Islet of Langerhans (tissue), 1 donor: ENCODE measurements at regions not wholly inside any gene's neighbourhood (a gene's known extent, or its start where the extent isn't known, plus 50 kb on each side); places are given as distances from the start of the nearest gene placed in this dataset.

ENCODE experiments used
- FAIRE-seq: peaks from one replicate; lab custom pipeline; 2011; peaks lifted over from hg19 to GRCh38; lab: Jason Lieb, UNC

- FAIRE-seq = no peak
These were observed 63.7 kb upstream of the PSMD7 start for GRCh38 chr16:74232806-74233465.

DNA sequence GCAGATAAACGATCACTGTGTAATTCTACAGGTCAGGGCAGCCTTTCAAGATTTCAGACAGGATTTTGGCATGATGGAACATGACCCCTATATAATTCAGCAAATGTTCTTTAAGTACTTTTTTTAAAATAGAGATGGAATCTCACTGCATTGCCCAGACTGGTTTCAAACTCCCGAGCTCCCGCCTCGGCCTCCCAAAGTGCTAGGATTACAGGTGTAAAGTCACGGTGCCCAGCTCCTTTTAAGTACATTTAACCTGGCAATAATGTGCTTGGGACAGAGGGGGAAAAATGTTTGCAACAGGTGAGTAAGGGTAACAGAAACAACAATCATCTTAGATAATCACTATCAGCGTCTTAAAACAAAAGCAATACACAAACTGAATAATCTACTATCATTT lies 66.5 kb upstream of the PSMD7 start:
- no peak for FAIRE-seq

DNA sequence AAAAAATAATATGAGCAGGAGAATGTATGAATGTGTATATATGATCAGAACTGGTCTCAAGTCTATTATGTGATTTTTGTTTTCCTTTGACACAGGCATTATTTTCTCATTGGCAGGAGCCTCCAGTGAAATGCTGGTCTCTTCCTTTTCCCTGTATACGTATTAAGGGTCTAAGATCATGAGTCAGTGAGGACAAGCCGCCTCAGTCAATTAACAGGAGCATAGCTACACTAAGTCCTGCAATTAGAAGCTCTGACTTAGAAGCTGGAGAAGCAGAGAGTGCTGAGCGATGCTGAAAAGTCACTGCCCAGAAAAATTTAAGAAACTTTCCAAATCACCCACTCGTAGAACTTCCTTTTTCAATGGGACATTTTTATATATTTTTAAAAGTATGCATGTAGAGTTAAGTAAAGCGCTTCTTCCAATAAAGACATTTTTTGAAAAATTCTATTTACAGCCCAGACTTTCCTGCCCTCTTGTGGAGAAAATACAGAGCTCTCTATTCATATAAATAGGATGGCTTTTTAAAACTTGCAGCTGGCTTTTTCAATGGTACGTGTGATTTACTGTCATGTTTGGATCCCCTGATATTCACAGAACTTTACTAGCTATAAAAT lies 70.2 kb upstream of the PSMD7 start:
- no peak for FAIRE-seq

DNA sequence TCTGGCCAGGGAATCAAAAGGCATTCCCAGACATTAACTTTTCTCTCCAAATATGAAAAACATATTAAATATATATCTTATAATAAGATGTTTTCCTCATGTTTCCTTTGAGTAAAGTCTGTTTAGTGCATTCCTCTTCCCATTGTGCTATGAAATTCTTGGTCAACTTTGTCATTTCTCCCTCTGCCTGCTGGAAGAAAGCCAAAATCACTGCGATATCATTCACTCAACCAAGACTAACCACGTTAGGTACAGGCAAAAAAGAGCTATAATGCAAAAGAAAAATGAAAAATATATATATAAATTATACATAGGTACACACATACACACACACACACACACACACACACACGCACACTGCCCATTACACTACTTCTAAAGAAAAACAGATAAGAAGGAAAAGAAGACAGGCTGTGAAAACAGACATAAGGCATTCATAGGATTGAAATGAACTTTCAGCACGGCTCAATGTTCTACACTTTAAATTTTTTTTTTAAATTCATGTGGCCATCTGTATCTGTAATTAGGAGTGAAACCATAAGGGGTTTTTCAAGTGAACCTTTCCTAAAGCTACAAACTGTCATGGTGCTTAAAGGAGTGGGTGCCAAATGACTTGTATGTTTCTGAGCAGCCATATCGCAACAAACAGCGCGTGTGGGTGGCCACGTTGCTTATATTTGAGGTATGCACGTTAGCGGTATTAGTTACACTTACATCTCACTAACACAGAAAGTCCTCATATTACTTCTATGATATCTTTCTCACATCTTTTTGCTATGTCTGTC lies 71.6 kb upstream of the PSMD7 start:
- FAIRE-seq = no peak

DNA sequence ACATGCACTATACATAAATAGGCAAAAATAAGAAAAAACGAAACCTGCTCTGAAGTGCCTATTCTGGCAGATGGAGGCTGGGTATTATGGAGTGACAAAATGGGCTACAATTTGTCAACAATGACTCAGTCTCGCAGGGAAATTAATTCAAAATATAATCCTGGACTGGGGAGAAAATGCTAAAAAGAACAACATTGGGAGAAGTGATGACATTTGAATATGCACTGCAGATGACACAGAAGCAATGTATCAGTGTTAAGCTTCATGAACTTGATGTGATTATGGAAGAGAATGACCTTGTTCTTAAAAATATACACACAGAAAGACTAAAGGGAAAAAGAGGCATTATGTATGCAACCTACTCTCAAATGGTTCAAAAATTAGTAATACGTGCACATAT lies 74.8 kb upstream of the PSMD7 start:
- FAIRE-seq = no peak

DNA sequence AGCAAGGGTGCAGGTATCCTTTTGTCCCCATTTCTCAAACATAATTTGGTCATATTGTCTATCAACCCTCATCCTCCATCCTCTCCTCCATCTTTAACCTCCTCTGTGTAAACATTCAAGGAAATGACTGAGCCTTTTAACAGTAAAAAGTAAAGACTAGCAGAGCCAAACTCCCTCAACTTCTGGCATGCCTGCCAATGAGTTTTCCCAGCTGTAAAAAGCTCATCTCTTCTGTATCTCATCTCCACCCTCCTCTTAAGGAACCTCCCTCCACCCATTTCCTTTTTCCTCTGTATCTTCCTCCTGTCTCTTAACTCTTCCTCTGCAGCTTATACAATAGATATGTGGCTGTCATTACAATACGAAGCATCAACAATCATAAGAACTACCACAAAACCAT lies 76.9 kb upstream of the PSMD7 start:
- no peak for FAIRE-seq

DNA sequence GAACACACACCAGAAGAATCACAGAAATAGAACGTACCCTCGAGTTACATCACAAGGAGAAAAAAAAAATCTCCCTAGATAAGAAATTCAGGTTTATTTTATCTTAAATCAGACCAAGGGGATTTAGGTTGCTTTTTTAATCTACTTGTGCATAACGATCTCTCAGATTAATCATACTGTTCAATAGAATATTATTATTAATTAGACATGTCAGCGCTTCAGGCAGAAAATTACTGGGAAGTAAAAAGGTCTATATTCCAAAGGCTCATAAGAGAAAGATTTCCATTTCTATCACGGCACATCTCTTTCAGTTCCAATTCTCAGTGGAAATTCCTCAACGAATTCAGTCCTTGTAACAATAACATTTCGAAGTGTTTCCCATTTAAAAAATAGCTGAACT lies 77.7 kb upstream of the PSMD7 start:
- no peak for FAIRE-seq

- FAIRE-seq = no peak
These were observed 80.3 kb upstream of the PSMD7 start for GRCh38 chr16:74216319-74216718.

DNA sequence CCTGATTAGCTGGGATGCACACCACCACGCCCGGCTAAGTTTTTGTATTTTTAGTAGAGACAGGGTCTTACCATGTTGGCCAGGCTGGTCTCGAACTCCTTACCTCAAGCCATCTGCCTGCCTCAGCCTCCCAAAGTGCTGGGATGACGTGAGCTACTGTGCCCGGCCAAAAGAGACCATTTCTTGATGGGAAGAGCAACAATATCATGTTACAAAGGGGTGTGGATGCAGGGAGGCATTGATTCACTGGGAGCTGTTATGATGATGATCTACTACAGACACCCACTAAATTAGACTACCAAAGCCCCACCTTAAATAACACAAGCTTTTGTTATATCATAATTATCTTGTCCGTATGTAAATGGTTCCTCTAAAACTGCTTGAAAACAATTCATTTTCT lies 81.4 kb upstream of the PSMD7 start:
- no peak for FAIRE-seq

GRCh38 chr16:74213372-74213771 lies 83.2 kb upstream of the PSMD7 start:
- FAIRE-seq = no peak

GRCh38 chr16:74210245-74210644 lies 86.4 kb upstream of the PSMD7 start:
- no peak for FAIRE-seq

- no peak for FAIRE-seq
These were observed 94.6 kb upstream of the PSMD7 start for GRCh38 chr16:74202009-74202408.

GRCh38 chr16:74201576-74201975 lies 95.0 kb upstream of the PSMD7 start:
- FAIRE-seq = no peak

DNA sequence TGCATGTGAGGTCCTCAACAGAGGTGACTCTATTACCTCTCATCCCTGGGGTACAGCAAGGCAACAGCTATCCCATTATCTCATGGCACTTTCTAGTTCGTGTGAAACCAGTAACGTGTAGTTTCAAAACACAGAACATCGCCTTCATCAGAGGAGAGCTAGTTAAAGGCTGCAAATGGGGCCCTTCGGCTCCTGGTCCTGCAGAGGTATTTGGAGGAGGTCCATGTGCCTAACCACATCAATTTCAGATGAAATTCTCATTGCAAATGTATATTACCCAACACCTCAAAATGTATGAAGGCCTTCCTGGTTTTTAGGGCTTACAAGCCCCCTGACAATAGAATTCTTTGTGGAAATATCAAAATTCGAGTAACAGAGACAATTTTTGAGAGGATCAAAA lies 95.7 kb upstream of the PSMD7 start:
- no peak for FAIRE-seq

GRCh38 chr16:74199842-74200124 lies 96.8 kb upstream of the PSMD7 start:
- no peak for FAIRE-seq

DNA sequence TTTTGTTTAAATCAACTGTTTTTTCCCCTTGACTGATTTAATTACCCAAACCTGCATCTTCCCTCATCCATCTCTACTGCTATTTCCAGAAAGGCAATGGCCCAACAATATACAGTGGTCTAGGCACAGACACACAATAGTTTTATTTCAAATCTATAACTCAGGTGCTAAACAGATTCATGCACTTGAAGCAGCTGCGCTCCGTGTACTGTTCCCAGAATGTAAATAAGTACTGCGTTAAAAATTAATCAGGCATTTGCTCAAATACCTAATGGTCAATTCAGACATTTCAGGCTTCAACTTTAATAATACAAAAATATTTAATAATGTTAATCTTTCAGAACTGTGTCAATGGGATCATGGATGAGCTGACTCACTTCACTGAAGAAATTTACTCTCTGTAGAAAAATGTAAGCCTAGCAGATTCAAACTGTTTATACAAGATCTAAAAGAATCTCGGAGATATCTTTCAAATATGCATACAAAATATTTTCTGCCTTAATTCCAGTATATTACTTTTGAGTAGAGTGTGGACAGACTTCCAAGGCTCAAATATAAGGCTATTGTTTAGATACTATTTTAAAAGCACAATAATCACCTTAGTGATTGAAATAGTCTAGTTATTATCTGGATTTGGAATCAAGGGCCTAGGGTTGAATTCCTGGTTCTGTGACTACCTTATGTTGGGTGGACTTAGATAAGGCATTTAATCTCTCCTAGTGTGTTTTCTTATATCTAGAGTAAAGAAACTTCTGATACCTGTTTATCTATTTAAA lies 97.4 kb upstream of the PSMD7 start:
- FAIRE-seq = no peak

DNA sequence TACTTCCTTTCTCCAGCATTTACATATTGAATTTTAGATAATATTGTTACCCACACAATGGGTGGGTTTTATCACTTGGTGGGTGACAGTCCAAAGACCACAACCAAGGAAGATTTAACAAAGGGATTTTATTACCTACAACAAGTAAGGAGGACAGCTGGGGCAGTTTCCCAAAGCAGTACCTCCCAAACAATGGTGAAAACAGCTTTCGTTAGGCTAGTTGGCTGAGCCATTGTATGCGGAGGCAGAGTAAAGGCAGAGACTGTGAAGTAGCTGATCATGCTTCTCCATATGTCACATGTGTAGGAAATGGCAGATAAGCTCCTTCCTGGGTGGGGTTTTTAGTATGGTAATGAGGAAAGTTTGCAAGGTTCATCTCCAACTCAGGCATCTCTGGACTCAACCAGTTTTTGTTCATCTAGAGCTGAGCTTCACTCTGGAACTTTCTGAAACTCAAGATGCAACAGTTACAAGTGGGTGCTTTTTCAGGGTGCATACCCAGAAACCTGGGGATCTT lies 104.3 kb upstream of the PSMD7 start:
- no peak for FAIRE-seq

GRCh38 chr16:74190292-74190691 lies 106.3 kb upstream of the PSMD7 start:
- FAIRE-seq = no peak

GRCh38 chr16:74188856-74189255 lies 107.8 kb upstream of the PSMD7 start:
- no peak for FAIRE-seq

- no peak for FAIRE-seq
These were observed 110.0 kb upstream of the PSMD7 start for GRCh38 chr16:74186561-74186971.

DNA sequence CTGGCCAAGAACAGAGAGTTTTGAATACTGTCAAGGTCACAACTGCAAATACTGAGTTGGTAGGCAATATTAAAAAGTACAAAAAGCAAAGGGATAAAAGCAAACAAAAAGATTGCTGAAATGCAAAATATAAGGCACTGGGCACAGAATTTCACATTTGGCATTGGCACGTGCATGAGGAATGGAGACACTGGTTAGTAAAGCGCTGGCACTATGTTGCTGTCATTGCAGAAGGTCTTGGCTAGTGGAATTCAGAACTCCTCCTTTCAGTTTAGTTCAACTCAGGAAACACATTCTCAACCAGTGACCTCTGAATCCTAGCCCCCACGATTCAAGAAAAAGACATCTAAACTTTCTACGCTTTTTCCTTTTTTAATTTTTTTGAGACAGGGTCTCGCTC lies 111.8 kb upstream of the PSMD7 start:
- FAIRE-seq = no peak

- FAIRE-seq = no peak
These were observed 112.8 kb upstream of the PSMD7 start for GRCh38 chr16:74183601-74184360.
